NCI-H1694 treated with DMSO at 0.1 percent for 48 hours (cell line): ENCODE measurements at regions not wholly inside any gene's neighbourhood (a gene's known extent, or its start where the extent isn't known, plus 50 kb on each side); places are given as distances from the start of the nearest gene placed in this dataset.
"Not testable (repeated sequence)": the region's sequence is repeated elsewhere in the genome, so short reads cannot be mapped to it uniquely, and the experiment has no call there.

Experiments
- DNase-seq: peaks from one replicate; lab custom pipeline; 2025; lab: John Stamatoyannopoulos, UW

DNA sequence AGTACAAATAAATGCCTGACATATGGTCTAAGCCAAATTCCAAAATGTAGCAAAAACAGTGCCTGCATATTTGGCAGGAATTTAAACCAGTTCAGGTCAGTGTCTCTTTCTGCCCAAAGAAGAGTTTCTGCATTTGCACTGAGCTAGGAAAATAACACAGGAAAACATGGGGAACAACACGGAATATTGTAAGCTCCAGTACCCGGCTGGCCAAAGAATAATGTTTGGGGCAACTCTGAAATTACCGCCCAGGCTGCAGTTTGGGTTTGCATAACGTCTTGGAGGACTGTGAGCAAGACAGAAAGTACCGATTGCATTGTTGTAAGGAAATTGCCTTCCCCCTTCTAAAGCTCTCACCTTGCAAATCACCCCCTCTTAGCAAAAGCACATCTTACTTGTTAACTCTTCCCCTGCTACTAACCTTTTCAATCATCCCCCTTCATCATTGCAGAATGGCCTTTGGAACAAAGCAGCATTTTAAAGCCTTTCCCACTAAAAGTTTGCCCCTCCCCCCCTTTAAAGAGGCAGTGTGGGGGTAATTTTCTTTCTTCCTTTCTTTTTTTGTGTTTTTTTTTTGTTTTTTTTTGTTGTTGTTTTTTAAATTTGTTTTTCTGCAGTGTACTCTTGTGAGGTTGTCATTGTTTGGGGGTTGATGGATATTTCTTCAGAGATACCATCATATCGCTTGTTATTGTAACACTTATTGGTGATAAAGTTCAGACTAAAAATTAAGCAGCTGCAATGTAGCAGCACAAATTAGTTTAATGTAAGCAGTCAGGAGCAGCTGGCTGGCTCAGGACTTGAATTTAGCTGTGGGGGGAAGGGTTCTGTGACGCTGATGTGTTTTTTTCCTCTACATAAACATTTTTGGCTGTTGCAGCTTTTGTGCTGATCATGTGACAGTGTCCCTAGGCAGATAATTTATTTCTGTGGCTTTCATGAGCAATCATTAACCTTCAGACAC lies 100.0 kb upstream of the CITED2 start:
- DNase-seq: peak; percentile 86

DNA sequence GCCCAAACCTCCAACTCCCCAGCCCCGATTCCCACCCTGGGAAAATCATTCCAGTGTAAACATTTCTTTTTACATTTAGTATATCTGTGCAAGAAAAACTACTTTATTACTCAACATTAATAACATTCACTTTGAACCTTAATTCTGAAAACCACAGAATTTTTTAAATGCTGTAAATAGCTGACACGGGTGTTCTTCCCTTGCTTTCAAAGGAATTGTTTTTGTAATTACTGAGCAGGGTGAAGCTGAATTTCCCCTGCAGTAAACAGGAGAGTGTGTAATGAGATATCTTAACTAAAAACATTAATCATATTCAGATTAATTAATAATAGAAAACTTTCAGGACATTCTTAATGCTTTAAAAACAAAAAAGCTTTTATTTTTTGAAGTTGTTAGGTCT lies 99.3 kb upstream of the CITED2 start:
- DNase-seq: no peak

DNA sequence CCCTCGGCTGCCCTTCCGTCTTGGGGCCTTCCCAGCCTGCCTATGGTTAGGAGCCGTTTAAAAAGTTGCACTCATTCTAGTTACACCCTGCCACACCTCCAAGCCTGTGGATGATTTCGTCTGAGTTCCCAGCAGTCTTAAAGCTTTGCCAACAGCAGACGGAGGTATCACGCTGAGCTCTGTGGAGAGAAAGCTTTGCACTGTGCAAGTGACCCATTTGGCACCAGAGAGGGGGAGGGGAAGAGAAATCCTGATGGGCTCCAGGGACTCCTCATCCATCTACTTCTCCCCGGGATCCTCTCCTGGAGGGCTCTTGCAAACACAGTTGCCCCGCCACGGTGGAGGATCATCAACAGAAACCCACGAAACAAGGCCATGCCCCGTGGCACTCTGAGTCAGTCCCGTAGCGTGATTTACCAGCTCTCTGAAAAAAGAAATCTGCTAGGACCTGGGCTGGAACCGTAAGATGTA lies 98.8 kb upstream of the CITED2 start:
- DNase-seq: peak; percentile 25

DNA sequence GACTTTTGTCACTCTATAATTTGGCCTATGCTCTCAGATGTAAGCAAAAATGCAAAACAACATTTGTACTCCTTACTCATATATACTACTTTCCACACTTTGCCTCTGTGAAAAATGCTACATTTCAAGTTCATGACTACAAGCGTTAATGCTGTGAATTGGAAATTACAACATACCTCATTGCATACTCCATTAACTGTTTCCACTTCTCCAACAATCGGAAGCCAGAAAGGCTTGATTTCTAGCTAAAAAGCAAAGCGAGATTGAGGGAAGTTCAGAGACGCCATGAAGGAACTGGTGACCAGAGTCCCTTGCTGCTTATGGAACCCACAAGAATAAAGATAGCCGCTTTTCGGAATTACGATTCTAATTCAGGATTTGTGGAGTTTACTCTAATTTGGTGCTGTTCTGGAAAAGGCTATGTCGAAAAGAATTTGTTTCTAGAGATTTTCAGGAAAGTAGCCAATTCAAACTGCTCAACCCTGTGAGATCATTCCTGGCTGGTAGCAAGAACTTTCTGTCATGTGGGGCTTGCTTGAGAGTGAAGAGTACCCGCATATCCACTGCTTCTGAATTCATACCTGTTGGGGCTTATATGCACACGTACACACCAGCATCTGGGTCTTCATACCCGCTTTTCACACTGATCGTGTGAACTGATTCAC lies 98.0 kb upstream of the CITED2 start:
- no peak for DNase-seq

DNA sequence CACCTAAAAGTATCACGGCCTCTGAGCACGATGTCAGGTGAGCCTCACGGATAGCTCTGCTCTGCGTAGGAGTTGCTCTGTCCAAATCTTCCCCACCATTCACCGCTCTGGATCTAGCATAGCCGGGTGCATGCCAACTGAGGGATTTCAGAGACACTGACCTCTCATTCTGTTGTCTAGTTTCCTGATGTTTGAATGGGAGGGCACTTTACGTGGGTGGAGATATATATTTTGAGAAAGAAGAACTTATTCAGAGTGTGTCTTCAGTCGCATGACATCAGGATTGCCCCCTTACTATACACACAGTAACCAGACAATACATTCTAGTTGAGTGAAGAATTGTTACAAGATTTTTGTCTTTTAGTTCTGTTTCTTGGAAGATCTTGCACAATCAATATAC lies 96.5 kb upstream of the CITED2 start:
- DNase-seq: no peak

DNA sequence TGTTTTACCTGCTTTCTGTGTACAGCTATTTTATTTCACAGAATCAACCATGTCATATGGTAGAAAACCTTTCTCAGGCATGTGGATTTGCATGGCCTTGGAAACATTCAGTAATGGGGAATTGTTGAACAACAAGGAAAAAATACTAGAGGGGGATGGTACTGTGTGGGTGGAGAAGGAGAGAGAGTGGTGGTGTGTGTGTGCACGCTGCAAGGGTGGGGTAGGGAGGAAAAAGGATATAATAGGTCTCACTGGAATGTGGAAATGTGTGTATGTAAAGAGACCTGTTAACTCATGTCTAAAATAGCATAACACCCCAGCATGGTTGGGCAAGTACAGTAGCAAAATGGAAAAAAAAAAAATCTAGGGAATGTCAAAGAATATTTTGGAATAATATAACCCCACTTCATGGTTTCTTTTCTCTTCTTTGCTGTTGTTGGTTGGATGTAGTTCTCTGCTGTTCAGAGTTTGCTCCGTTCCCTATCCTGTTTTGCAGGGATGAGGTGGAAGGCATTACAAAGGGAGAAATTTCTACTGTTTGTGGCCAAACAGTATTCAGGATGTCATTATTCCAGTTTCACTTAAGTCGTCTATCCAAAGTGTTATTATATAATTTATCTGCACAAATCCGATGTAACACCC lies 93.9 kb upstream of the CITED2 start:
- no peak for DNase-seq

DNA sequence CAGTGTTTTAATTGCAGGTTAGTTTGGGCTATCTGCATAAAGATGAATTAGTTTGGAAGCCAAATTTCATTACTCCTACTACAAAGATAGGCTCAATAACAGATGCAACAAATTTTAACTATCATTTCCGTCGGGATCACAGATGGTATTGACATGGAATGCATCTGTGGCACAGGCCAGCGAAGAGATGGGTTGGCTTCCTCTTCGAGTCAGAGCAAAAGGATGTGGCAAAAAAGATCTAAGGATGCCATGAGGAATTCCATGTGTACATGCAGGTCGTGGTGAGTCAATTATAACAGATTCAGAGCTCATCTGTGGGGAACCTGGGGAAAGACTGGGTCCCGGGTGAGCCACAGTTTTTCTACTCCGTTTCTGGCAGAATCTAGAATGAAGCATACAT lies 83.0 kb upstream of the CITED2 start:
- DNase-seq: peak; percentile 58

DNA sequence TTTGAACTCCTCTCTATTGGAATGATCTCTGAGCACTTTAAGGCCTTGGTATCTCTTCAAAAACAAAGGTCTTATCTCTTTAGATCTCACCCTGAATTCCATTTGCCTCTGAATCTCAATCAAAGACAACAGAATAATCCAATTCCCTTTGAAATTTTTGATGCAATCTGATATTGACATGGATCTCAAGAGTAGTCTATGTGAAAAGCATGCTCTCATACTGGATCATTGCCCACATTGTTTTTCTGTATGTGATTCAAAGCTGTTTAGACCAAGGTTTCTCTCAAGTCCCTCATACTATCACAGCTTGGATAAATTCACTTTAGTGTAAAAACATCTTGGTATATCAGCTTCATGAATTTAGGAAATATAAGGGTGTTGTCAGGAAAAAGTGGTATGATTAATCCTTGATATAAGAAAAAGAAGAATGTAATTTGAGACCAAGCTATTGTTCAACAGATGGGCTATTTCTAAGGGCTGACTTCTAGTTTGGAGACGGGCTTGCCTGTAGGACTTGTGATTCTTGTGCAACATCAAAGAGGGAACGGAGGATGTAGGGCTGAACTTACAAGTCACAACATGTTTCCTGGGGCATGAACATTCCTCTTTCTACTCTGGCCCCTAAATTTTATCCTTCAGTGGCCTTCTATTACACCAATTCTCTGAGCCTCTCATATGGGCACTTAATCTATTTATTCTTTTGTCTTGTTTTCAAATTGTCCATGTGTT lies 77.9 kb upstream of the CITED2 start:
- no peak for DNase-seq

DNA sequence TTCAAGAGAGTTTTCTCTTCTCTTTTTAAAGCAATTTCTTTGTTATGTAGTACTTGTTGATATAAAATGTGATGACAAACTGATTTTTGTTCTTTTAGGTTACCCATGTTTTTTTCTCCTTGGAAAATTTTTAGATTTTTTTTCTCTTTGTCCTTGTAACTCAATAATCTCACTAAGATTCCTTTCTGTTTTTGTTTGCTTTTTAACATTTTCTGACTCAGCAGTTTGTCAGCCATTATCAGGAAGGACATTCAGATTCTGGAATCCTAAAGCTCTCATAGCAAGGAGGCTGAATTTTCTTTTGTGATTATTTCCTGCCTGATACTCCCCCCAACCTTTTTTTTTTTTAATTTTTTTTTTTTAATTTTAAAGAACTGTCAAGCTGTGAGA lies 75.2 kb upstream of the CITED2 start:
- DNase-seq: no peak

DNA sequence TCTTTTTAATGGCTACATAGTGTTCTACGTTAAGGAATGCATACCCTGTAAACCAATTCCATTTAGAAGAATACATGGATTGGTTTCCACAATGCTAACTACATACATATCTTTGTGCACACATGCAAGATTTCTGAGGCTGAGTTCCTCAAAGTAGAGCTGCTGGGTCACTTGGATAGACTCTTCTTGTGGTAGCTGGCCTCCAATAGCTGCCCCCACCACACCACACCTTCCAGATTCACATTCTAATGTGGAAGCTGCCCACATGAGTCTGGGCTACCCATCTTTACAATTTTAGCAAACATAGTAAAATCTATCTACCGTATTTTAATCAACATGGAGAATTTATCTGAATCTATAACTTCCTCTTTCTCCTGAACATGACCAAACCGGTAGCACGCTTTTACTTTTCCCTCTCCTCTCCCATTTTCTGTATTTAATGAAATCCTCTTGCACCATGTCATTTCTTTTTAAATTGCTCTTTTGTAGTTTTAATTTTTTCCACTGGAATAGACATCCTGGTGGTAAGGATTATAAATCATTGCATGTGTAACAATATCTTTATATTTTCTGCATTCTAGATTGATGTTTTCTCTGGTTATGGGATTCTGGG lies 74.7 kb upstream of the CITED2 start:
- DNase-seq: no peak

DNA sequence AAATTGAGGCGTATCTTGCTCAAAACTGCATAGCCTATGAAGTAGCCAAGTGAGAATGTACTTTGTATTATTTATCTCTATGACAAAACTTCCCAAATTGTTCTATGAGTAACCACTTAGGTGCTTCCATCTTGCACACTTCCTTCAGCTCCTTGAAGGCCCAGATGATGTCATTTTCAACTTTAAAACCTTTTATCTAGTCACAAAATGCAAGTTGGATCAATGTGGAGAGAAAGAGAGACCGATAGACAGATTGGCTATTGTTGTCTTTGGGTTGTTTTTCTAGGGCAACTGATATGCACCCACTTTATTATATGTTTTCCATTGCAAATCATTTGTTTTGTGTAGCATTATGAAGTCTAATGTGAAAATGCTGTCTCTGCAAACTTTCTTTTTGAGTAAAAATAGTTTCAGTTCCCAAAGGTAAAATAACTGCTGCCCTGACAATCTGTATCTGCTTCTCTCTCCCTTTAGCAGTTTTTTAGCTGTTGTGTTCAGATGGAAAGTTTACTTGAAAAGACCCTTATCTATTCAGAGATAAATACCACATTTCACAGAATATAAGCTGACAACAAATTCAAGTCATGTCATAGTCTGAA lies 73.7 kb upstream of the CITED2 start:
- no peak for DNase-seq

DNA sequence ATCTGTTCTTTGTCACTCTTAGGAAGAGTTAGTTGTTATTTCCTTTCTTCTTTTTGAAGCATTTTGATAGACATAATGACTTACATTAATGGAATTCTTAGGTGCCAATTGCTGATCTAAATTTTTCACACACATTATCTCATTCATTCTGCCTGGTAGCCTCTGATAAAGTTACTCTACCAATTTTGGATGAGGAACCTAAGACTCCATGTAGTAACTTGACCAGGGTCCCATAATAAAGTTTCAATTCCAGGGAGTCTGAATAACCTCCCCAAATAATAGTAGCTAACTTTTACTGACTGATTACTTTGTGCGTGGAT lies 73.2 kb upstream of the CITED2 start:
- no peak for DNase-seq

DNA sequence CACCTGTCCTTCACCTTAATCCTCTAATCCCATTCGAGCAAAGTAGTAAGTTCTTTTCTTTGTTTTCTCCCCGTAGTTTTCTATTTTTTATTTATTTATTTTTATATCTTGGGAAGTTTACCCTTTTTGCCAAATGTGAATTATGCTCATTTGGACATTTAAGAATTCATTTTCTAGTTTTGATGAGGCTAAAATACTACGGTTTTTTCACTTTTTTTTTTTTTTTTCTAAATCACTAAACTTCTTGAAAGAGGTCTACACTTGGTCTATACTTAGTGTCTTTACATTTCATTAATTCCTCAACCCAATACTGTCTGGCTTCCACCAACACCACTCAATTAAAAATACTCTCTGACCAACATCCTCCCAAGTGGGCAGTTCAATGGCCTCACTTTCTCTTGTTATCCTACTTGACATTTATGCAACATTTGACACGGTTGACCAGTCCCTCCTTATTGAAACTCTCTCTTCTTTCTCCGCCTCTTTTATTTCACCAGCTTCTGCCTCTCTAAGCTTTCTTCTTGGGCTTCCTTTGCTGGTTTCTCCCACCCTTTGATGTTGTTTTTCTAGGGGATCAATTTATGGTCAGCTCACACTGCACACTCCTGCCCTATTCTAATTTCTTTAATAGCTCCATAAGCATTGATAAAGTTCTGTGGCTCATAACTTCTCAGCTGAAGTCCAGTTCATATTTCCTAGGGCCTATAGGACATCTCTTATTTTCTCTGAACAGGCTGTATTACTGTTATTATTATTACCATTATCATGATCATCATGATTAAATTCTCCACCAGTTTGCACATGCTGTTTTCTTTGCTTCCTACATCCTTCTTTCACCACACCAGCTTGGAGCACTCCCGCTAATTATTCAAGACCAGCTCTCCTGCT lies 72.6 kb upstream of the CITED2 start:
- no peak for DNase-seq

DNA sequence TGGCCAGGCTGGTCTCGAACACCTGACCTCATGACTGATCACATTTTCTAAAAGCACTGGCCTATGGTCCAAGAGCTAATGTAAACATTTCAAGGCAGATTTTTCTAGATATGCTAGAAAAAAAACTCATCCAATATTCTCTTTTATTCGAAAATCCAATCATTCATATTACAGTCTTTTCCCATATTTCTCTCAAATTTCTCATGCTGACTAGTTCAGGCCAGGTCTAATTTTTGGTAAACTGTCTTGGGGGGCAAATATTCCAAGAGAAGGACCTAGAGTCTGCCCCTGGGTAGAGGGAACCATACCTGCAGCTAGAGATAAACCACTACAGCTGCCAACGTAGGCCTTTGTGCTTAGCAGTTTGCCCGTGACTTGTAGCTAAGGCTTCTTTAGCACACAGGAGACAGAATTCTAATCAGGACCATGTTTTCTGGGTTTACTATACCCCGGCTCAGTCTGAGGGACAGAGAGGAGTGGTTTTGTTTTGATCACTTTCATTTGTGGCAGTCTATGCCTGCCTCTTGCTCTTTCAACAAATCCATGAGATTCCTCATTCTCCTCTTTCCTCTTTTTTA lies 71.8 kb upstream of the CITED2 start:
- DNase-seq: no peak

DNA sequence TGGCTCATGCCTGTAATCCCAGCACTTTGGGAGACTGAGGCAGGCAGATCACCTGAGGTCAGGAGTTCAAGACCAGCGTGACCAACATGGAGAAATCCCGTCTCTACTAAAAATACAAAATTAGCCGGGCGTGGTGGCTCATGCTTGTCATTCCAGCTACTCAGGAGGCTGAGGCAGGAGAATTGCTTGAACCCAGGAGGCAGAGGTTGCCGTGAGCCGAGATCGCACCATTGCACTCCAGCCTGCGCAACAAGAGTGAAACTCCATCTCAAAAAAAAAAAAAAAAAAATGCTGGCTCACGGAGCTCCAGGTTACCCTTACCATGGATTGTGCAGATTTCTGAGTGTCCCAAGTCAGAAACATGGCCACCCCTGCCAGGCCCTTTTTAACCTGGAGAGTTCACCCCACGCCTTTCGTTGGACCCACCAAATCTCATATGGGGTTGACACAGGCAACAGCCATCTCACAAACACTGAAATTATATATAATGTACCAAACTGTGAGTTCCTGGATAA lies 69.9 kb upstream of the CITED2 start:
- DNase-seq: not testable (repeated sequence)

DNA sequence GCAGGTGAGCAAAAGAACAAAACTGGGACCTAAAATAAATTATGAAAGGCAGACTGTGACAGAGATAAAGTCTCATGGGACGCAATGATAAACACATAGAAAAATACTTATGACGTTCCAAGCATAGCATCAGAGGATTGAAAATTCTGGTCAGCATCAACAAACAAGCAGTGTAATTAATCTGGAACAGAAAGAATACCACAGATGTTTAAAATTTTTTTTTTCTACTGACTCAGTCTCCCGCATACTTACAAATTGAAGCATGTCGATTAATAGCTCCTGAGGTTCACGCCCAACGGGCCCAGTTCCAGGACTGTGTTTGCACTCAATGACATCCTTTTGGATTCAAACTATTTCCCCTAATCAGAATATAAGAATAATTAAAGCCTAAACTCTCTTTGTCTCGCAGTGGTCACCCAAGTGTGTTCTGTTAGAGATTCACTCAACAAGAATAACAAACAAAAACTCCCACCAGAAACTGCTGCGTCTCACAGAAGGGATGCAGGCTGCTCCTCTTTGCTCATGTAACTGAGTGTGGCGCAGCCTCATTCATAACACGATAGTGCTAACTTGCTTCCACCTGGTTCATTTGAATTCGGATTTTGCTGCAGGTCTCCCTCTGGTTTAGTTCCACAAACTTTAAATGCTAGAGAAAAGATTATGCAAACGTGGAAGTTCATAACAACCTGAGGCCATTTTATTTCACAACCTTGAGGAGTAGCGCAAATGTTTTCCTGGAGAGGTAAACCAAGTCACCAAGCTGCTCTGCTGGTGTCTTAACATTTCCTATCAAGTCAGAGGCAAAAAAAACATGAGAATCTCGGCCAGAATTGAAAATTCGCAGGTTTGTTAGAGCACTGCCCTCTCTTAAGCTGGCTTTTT lies 69.0 kb upstream of the CITED2 start:
- DNase-seq: no peak

DNA sequence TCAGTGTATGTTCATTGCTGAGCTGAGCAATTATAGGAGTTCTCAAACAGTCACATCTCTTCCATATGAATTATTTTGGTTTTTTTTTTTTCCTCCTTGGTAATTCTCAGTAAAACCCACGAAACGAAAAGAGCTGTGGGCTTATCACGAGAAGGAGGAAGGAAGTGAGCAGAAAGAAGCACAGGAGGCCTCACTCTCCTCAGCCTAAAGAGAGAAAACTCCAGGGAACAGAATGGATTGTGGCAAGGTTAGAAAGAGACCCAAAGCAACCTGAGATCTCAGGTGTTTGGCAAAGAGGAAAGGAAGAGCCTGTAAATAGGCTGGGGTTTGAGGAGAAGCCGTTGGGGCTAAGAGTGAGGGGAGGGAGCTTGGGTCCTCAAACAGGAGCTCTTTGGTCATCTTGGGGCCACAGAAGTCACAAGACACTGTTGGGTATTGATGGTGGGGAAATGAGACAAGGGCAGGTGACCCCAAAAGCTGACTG lies 67.8 kb upstream of the CITED2 start:
- no peak for DNase-seq

DNA sequence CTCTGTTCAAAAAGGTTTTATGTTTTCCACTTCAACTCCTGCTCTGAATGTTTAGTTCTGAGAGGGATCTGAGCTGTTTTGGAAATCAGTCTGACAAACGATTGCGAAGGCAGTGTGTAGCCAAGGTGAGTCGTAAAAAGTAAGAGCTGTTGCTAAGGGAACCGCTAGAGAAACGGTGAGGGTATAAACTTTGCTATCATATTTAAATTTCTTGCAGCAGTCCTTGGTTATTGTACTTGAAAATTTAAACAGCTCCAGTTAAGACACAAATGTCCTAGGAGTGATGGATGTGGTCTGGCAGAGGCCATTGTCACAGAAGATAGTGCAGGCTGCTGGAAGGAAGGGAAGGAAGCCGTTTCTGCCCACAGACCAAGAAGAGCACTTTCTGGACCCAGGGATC lies 64.9 kb upstream of the CITED2 start:
- DNase-seq: no peak

DNA sequence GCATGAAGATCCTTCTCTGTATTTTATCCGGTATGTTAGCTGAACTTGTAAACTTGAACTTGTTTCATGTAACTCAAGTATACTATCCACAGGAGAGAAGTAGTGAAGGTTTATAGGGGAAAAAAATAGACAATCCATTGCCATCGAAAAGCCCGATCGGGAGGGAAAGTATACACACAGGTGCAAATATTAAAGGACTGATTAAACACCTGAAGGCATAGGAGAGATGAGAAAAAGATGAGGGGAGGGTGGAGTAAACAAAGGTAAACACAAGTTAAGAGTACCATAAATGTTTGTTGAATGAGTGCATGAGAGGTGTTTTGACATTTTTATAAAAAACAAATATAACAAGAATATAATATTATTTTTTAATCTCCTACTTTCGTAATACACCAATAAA lies 64.3 kb upstream of the CITED2 start:
- no peak for DNase-seq
